HepG2 (cell line): ENCODE measurements at regions not wholly inside any gene's neighbourhood (a gene's known extent, or its start where the extent isn't known, plus 50 kb on each side); places are given as distances from the start of the nearest gene placed in this dataset.

Experiments
- ARID4A ChIP-seq: sonication (generic); formaldehyde crosslinking; IDR thresholded peaks from 2 replicates; pipeline ENCODE4 v1.5.0; 2020; ENCODE audit warnings: mild to moderate bottlenecking, missing genetic modification reagents, borderline replicate concordance
- ATF4 ChIP-seq, 2 experiments: fragments of 450-650 bp in 1 of 2; sonication (generic) in 1 of 2; formaldehyde crosslinking; IDR thresholded peaks; 2 replicates each; pipeline versions ENCODE4 v1.5.0 to v1.8.0; 2020 to 2022; ENCODE audit warnings: mild to moderate bottlenecking in 1 of 2, missing genetic modification reagents in 1 of 2
- CTCF ChIP-seq: sonication (generic); formaldehyde crosslinking; IDR thresholded peaks from 2 replicates; pipeline ENCODE4 v1.5.0; 2020; ENCODE audit warnings: mild to moderate bottlenecking, missing genetic modification reagents, moderate library complexity
- NFIC ChIP-seq: IDR thresholded peaks from 2 replicates; pipeline ENCODE4 v1.6.1; 2012; ENCODE audit warnings: mild to moderate bottlenecking, low read length, inconsistent platforms
- NR2F1 ChIP-seq, 2 experiments: fragments of 450-650 bp in 1 of 2; formaldehyde crosslinking in 1 of 2; IDR thresholded peaks; 2 replicates each; pipeline versions ENCODE4 v1.5.0 to v1.6.1; 2016 to 2020; ENCODE audit warnings: mild to moderate bottlenecking in 1 of 2, missing compliant biosample characterization in 1 of 2, missing genetic modification reagents in 1 of 2, moderate library complexity in 1 of 2
- POLR2A ChIP-seq, 2 experiments: IDR thresholded peaks; 2 replicates each; pipeline ENCODE4 v1.6.1; 2011; ENCODE audit warnings: low read depth in 2 of 2, low read length in 2 of 2, mild to moderate bottlenecking in 1 of 2, moderate library complexity in 1 of 2; ENCODE audit not compliant: insufficient read depth in 1 of 2
- RFX5 ChIP-seq: IDR thresholded peaks from 2 replicates; pipeline ENCODE4 v1.6.1; 2011; ENCODE audit warnings: low read depth, low read length, improper control_type of control experiment
- TEF ChIP-seq: sonication (generic); formaldehyde crosslinking; IDR thresholded peaks from 2 replicates; pipeline ENCODE4 v1.5.0; 2020; ENCODE audit warnings: missing genetic modification reagents
- USF2 ChIP-seq, 2 experiments: sonication (generic) in 1 of 2; formaldehyde crosslinking in 1 of 2; IDR thresholded peaks; 2 replicates each; pipeline versions ENCODE4 v1.5.1 to v1.6.1; 2011 to 2020; ENCODE audit warnings: borderline replicate concordance in 1 of 2, low read depth in 1 of 2, low read length in 1 of 2, mild to moderate bottlenecking in 1 of 2, missing genetic modification reagents in 1 of 2, moderate library complexity in 1 of 2
- ZBTB38 ChIP-seq: sonication (generic); formaldehyde crosslinking; IDR thresholded peaks from 2 replicates; pipeline ENCODE4 v1.5.1; 2020; ENCODE audit warnings: mild to moderate bottlenecking, missing genetic modification reagents

- no peak for TF ChIP-seq ATF4 (CRISPR knock-in tag; IDR thresholded peaks at IDR 0.05)
- no peak for TF ChIP-seq ARID4A
- no peak for TF ChIP-seq ZBTB38 (CRISPR knock-in tag)
- no peak for TF ChIP-seq NFIC
- TF ChIP-seq CTCF (CRISPR knock-in tag) = no peak
- TF ChIP-seq NR2F1 (CRISPR knock-in tag; IDR thresholded peaks at IDR 0.05) = no peak
- no peak for TF ChIP-seq POLR2A (IDR thresholded peaks at IDR 0.05; ENCODE audit: insufficient read depth in 1 of 2, low read depth in 2 of 2, low read length in 2 of 2)
- no peak for TF ChIP-seq RFX5
- no peak for TF ChIP-seq TEF (CRISPR knock-in tag)
- no peak for TF ChIP-seq USF2 (IDR thresholded peaks at IDR 0.05; ENCODE audit: low read depth, low read length)
- no peak for TF ChIP-seq USF2 (CRISPR knock-in tag; IDR thresholded peaks at IDR 0.05; ENCODE audit: borderline replicate concordance)
Observed at GRCh38 chrX:129077424-129078170, 445.7 kb downstream of the SMARCA1 start.
